ENCODE measurements at regions not wholly inside any gene's neighbourhood (a gene's known extent, or its start where the extent isn't known, plus 50 kb on each side); places are given as distances from the start of the nearest gene placed in this dataset.

DNA sequence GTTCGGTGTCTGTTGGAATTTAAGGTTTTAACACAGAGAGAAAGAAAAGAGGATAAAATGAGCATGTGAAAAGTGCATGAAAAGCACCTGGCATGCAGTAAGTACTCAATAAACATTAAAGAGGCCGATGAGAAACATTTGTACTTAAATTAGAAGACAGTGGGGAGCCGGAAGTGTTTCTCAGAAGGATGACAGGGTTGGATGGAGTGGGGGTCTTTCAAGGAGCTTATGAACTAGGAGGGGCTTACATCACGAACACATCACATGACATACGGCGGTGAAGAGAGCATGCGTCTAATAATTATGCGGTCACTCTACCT, 83.8 kb upstream of the FZD7 start:
- TF ChIP-seq, protein P1, sequence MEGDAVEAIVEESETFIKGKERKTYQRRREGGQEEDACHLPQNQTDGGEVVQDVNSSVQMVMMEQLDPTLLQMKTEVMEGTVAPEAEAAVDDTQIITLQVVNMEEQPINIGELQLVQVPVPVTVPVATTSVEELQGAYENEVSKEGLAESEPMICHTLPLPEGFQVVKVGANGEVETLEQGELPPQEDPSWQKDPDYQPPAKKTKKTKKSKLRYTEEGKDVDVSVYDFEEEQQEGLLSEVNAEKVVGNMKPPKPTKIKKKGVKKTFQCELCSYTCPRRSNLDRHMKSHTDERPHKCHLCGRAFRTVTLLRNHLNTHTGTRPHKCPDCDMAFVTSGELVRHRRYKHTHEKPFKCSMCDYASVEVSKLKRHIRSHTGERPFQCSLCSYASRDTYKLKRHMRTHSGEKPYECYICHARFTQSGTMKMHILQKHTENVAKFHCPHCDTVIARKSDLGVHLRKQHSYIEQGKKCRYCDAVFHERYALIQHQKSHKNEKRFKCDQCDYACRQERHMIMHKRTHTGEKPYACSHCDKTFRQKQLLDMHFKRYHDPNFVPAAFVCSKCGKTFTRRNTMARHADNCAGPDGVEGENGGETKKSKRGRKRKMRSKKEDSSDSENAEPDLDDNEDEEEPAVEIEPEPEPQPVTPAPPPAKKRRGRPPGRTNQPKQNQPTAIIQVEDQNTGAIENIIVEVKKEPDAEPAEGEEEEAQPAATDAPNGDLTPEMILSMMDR (conservative IDR thresholded peaks at IDR 0.05 in 1 of 2, IDR thresholded peaks at IDR 0.05 in 1 of 2; ENCODE audit: low read depth in 1 of 2, low read length in 2 of 2), result no peak
- TF ChIP-seq EZH2 (IDR thresholded peaks at IDR 0.05; ENCODE audit: low read length, missing control alignments), result no peak
- no peaks in the 10 kb centered on the region for H3K4me1 ChIP-seq (ENCODE audit: control insufficient read depth, extremely low read depth, insufficient read depth, low read length)
- H3K27me3 ChIP-seq (ENCODE audit: control insufficient read depth, insufficient read depth, low read length), result no peaks in the 10 kb centered on the region
- H3K4me2 ChIP-seq (ENCODE audit: extremely low read depth, insufficient read depth, low read length), result no peak overlapping the region
- no peaks in the 10 kb centered on the region for H4K20me1 ChIP-seq (ENCODE audit: control insufficient read depth, extremely low read depth, insufficient read depth, low read length)
- H3K36me3 ChIP-seq (ENCODE audit: control insufficient read depth, insufficient read depth, low read length), result no peaks in the 10 kb centered on the region
- no peak overlapping the region for H3K27ac ChIP-seq (ENCODE audit: insufficient read depth, low read length)
- no peak for DNase-seq (ENCODE audit: low read depth in 2 of 2)
- no peak overlapping the region for H3K4me3 ChIP-seq (replicated peaks in 1 of 4; ENCODE audit: control extremely low read depth in 1 of 4, insufficient read depth in 1 of 4, low read depth in 3 of 4, low read length in 4 of 4)
- H3K9me3 ChIP-seq (ENCODE audit: control insufficient read depth, insufficient read depth, low read depth, low read length), result no peaks in the 10 kb centered on the region
- H3K9ac ChIP-seq (ENCODE audit: insufficient read depth, low read length), result no peak overlapping the region
- no peaks in the 10 kb centered on the region for H3K79me2 ChIP-seq (ENCODE audit: control insufficient read depth, insufficient read depth, low read length)
- H2AFZ ChIP-seq (ENCODE audit: low read length), result no peak overlapping the region

DNA sequence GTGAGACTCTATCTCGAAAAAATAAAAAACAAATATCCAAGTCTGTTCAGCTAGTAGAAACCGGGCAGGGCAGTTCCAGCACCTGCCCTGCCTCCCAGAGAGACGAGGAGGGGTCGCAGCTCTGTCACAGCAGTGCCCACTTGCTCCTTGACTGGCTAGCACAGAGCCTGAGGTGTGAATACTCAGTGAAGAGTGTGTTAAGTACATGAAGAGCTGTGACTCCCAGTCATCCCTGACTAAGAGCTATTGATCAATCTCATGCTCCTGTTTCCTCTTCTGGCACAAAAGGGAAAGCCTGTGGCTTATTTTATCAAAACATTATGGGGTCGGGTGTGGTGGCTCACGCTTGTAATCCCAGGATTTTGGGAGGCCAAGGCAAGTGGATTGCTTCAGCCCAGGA, 83.0 kb upstream of the FZD7 start:
- no peak overlapping the region for H3K4me3 ChIP-seq (replicated peaks in 1 of 4; ENCODE audit: control extremely low read depth in 1 of 4, insufficient read depth in 1 of 4, low read depth in 3 of 4, low read length in 4 of 4)
- H3K79me2 ChIP-seq (ENCODE audit: control insufficient read depth, insufficient read depth, low read length), result no peaks in the 10 kb centered on the region
- H3K4me2 ChIP-seq (ENCODE audit: extremely low read depth, insufficient read depth, low read length), result no peak overlapping the region
- H4K20me1 ChIP-seq (ENCODE audit: control insufficient read depth, extremely low read depth, insufficient read depth, low read length), result no peaks in the 10 kb centered on the region
- no peaks in the 10 kb centered on the region for H3K36me3 ChIP-seq (ENCODE audit: control insufficient read depth, insufficient read depth, low read length)
- no peak overlapping the region for H3K9ac ChIP-seq (ENCODE audit: insufficient read depth, low read length)
- H3K9me3 ChIP-seq (ENCODE audit: control insufficient read depth, insufficient read depth, low read depth, low read length), result no peaks in the 10 kb centered on the region
- no peak overlapping the region for H2AFZ ChIP-seq (ENCODE audit: low read length)
- H3K27me3 ChIP-seq (ENCODE audit: control insufficient read depth, insufficient read depth, low read length), result no peaks in the 10 kb centered on the region
- H3K27ac ChIP-seq (ENCODE audit: insufficient read depth, low read length), result no peak overlapping the region
- TF ChIP-seq, protein P1 (conservative IDR thresholded peaks at IDR 0.05 in 1 of 2, IDR thresholded peaks at IDR 0.05 in 1 of 2; ENCODE audit: low read depth in 1 of 2, low read length in 2 of 2), result no peak
- no peak for TF ChIP-seq EZH2 (IDR thresholded peaks at IDR 0.05; ENCODE audit: low read length, missing control alignments)
- H3K4me1 ChIP-seq (ENCODE audit: control insufficient read depth, extremely low read depth, insufficient read depth, low read length), result no peaks in the 10 kb centered on the region
- peak in 1 of 2 donors; percentile 27 for DNase-seq (ENCODE audit: low read depth in 2 of 2)

DNA sequence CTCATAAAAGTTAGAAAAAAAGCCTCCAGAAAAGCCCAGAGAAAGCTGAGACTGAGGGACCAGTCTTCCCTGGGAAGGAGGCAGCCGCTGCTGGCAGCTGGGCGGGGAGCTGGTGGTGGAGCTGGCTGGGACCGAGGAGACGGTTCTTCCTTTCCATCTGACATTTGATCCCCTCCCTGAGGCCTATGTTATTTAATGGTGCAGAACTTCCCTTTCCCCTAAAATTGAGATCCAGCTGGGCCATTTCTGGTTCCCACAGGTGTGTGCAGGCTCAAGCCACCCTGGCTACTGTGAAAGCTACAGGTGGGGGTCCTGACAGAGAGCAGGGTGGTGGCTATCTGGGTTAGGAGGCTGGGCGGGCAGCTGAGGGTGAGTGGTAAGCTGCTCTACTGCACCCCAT, 81.5 kb upstream of the FZD7 start:
- no peaks in the 10 kb centered on the region for H3K79me2 ChIP-seq (ENCODE audit: control insufficient read depth, insufficient read depth, low read length)
- no peak overlapping the region for H3K4me3 ChIP-seq (replicated peaks in 1 of 4; ENCODE audit: control extremely low read depth in 1 of 4, insufficient read depth in 1 of 4, low read depth in 3 of 4, low read length in 4 of 4)
- no peaks in the 10 kb centered on the region for H3K36me3 ChIP-seq (ENCODE audit: control insufficient read depth, insufficient read depth, low read length)
- TF ChIP-seq EZH2 (IDR thresholded peaks at IDR 0.05; ENCODE audit: low read length, missing control alignments), result no peak
- TF ChIP-seq, protein P1 (conservative IDR thresholded peaks at IDR 0.05 in 1 of 2, IDR thresholded peaks at IDR 0.05 in 1 of 2; ENCODE audit: low read depth in 1 of 2, low read length in 2 of 2), result no peak
- H3K9ac ChIP-seq (ENCODE audit: insufficient read depth, low read length), result no peak overlapping the region
- no peak for DNase-seq (ENCODE audit: low read depth in 2 of 2)
- no peak overlapping the region for H3K27ac ChIP-seq (ENCODE audit: insufficient read depth, low read length)
- no peaks in the 10 kb centered on the region for H3K4me1 ChIP-seq (ENCODE audit: control insufficient read depth, extremely low read depth, insufficient read depth, low read length)
- no peak overlapping the region for H3K4me2 ChIP-seq (ENCODE audit: extremely low read depth, insufficient read depth, low read length)
- H3K27me3 ChIP-seq (ENCODE audit: control insufficient read depth, insufficient read depth, low read length), result peaks cover 3% of the 10 kb centered on the region
- no peak overlapping the region for H2AFZ ChIP-seq (ENCODE audit: low read length)
- no peaks in the 10 kb centered on the region for H3K9me3 ChIP-seq (ENCODE audit: control insufficient read depth, insufficient read depth, low read depth, low read length)
- no peaks in the 10 kb centered on the region for H4K20me1 ChIP-seq (ENCODE audit: control insufficient read depth, extremely low read depth, insufficient read depth, low read length)
